Liver (tissue), 3 donors: ENCODE measurements at regions not wholly inside any gene's neighbourhood (a gene's known extent, or its start where the extent isn't known, plus 50 kb on each side); places are given as distances from the start of the nearest gene placed in this dataset.

ENCODE experiments used
- EGR1 ChIP-seq, 2 donors: IDR thresholded peaks; 2 replicates each; pipeline ENCODE4 v1.6.1; 2016 to 2018; ENCODE audit warnings: antibody characterized with exemption in 2 of 2, low read depth in 2 of 2
- FOXA1 ChIP-seq: IDR thresholded peaks from 2 replicates; pipeline ENCODE4 v1.6.1; 2016; ENCODE audit warnings: antibody characterized with exemption
- GABPA ChIP-seq, 2 donors: IDR thresholded peaks in 1 of 2; conservative IDR thresholded peaks in 1 of 2; 2 replicates each; pipeline ENCODE4 v1.6.1; 2016; ENCODE audit warnings: antibody characterized with exemption in 2 of 2, mild to moderate bottlenecking in 1 of 2, moderate library complexity in 1 of 2
- HNF4G ChIP-seq: IDR thresholded peaks from 2 replicates; pipeline ENCODE4 v1.6.1; 2016; ENCODE audit warnings: antibody characterized with exemption
- RAD21 ChIP-seq, 2 donors: IDR thresholded peaks; 2 replicates each; pipeline ENCODE4 v1.6.1; 2016; ENCODE audit warnings: antibody characterized with exemption in 2 of 2, mild to moderate bottlenecking in 2 of 2
- SP1 ChIP-seq: IDR thresholded peaks from 2 replicates; pipeline ENCODE4 v1.6.1; 2018; ENCODE audit warnings: antibody characterized with exemption, mild to moderate bottlenecking
- TAF1 ChIP-seq: conservative IDR thresholded peaks from 2 replicates; pipeline ENCODE4 v1.6.1; 2016; ENCODE audit warnings: antibody characterized with exemption, mild to moderate bottlenecking
- YY1 ChIP-seq: IDR thresholded peaks from 2 replicates; pipeline ENCODE4 v1.6.1; 2016; ENCODE audit warnings: antibody characterized with exemption, mild to moderate bottlenecking
- TF ChIP-seq, protein P1 (sequence below): fragments of 150-350 bp; IDR thresholded peaks from 2 replicates; pipeline ENCODE4 v1.5.1; 2017; ENCODE audit warnings: improper control_type of control experiment, low read depth, low read length; ENCODE audit not compliant: missing input control
- TF ChIP-seq, protein P2 (sequence below): IDR thresholded peaks from 2 replicates; pipeline ENCODE4 v1.6.1; 2016; ENCODE audit warnings: antibody characterized with exemption
- donor health status: healthy.
- donor health status: healthy.

DNA sequence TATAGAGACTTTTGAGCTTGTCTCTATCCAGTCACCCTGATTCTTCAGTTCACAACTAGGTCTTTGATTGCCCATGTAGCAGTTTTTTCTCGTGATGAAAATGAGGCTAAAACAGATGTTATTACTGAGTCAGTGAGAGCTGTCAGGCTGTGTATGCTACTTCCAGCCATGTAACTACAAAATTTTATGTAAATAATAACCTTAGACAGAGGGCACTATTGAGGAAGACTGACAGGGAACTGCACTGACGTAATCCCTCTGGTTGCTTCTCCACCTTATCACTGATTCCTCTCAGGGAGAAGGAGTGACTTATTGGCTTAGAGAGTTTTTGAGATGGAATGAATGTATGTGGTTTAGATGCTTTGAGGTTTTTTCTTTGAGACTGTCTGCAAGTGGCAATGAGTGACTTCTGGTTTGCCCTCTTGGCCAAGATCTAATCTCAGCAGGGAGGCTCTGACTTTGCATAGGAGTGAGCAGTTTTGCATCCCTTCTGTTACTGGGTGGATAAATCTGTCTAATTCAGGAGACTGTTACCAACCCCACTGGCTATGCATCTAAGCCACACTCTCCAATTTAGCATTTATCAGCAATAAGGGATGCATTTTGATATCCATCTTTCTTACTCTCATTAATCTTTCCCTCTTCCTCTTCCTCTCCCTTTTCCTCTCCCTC lies 555.2 kb upstream of the FANCL start:
- TF ChIP-seq, protein P1, sequence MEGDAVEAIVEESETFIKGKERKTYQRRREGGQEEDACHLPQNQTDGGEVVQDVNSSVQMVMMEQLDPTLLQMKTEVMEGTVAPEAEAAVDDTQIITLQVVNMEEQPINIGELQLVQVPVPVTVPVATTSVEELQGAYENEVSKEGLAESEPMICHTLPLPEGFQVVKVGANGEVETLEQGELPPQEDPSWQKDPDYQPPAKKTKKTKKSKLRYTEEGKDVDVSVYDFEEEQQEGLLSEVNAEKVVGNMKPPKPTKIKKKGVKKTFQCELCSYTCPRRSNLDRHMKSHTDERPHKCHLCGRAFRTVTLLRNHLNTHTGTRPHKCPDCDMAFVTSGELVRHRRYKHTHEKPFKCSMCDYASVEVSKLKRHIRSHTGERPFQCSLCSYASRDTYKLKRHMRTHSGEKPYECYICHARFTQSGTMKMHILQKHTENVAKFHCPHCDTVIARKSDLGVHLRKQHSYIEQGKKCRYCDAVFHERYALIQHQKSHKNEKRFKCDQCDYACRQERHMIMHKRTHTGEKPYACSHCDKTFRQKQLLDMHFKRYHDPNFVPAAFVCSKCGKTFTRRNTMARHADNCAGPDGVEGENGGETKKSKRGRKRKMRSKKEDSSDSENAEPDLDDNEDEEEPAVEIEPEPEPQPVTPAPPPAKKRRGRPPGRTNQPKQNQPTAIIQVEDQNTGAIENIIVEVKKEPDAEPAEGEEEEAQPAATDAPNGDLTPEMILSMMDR = no peak
- no peak for TF ChIP-seq HNF4G
- no peak for TF ChIP-seq RAD21 (IDR thresholded peaks at IDR 0.05)
- TF ChIP-seq GABPA (IDR thresholded peaks at IDR 0.05 in 1 of 2, conservative IDR thresholded peaks at IDR 0.05 in 1 of 2) = no peak
- TF ChIP-seq SP1 = no peak
- no peak for TF ChIP-seq EGR1 (IDR thresholded peaks at IDR 0.05; ENCODE audit: low read depth in 2 of 2)
- TF ChIP-seq, protein P2, sequence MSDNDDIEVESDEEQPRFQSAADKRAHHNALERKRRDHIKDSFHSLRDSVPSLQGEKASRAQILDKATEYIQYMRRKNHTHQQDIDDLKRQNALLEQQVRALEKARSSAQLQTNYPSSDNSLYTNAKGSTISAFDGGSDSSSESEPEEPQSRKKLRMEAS = no peak
- TF ChIP-seq TAF1 = no peak
- no peak for TF ChIP-seq YY1
- TF ChIP-seq FOXA1 = no peak
